Endothelial cell of umbilical vein (primary cell): ENCODE measurements at regions not wholly inside any gene's neighbourhood (a gene's known extent, or its start where the extent isn't known, plus 50 kb on each side); places are given as distances from the start of the nearest gene placed in this dataset.

Source experiments
- BruUV-seq: library from RNA; stranded (reverse); fragments of 400-500 nt; replicated peaks from 2 replicates; lab custom pipeline; 2021; lab: Mats Ljungman, UMichigan
- CTCF ChIA-PET: fragments of 300-600, 350-600 bp; sonication (Branson Sonifier 250); formaldehyde crosslinking; loops from one replicate; lab custom pipeline; 2021; ENCODE audit warnings: antibody characterized with exemption, inconsistent platforms; lab: Charles Lee
- POLR2A ChIA-PET: fragments of 300-600, 350-600 bp; sonication (Branson Sonifier 250); formaldehyde crosslinking; loops from one replicate; lab custom pipeline; 2021; ENCODE audit warnings: antibody characterized with exemption, inconsistent platforms; lab: Charles Lee
- DNase-seq: peaks from one replicate; pipeline ENCODE4 v3.0.0-alpha.2; 2011; ENCODE audit warnings: low read depth, low spot score
- FAIRE-seq: peaks from 2 replicates; lab custom pipeline; 2011; peaks lifted over from hg19 to GRCh38; lab: Jason Lieb, UNC
- H2AFZ ChIP-seq: 2 replicates; pipeline ENCODE4 v1.6.0; 2012; ENCODE audit warnings: low read depth, low read length, control low read depth, inconsistent platforms
- H3K27ac ChIP-seq: 2 replicates; pipeline ENCODE4 v1.5.1; 2011; ENCODE audit warnings: low read depth, mild to moderate bottlenecking, control low read depth, low read length, moderate library complexity; ENCODE audit not compliant: insufficient read depth
- H3K27me3 ChIP-seq, 2 experiments: 2 replicates each; pipeline versions ENCODE4 v1.6.0 to v1.6.1; 2011; ENCODE audit warnings: low read length in 2 of 2, mixed read lengths in 1 of 2; ENCODE audit not compliant: control insufficient read depth in 2 of 2, insufficient read depth in 2 of 2
- H3K36me3 ChIP-seq, 2 experiments: 2 replicates in 1 of 2; 3 replicates in 1 of 2; pipeline ENCODE4 v1.5.1; 2011; ENCODE audit warnings: low read length in 2 of 2, mild to moderate bottlenecking in 1 of 2, moderate library complexity in 1 of 2; ENCODE audit not compliant: control insufficient read depth in 2 of 2, insufficient read depth in 2 of 2; ENCODE audit errors: extremely low read depth in 1 of 2
- H3K4me1 ChIP-seq: 3 replicates; pipeline ENCODE4 v1.5.1; 2011; ENCODE audit warnings: mild to moderate bottlenecking, low read length; ENCODE audit not compliant: control insufficient read depth, insufficient read depth; ENCODE audit errors: extremely low read depth
- H3K4me2 ChIP-seq: 2 replicates; pipeline ENCODE4 v1.6.1; 2011; ENCODE audit warnings: low read length, control low read depth, mixed read lengths; ENCODE audit not compliant: insufficient read depth
- H3K4me3 ChIP-seq, 3 experiments: fragments of 200-600 bp in 1 of 3; sonication (generic), shearing (Covaris generic) in 1 of 3; replicated peaks in 1 of 3; 2 replicates each; pipeline ENCODE4 v1.5.1; 2011 to 2016; ENCODE audit warnings: control low read depth in 3 of 3, low read length in 3 of 3, mild to moderate bottlenecking in 2 of 3, inconsistent platforms in 1 of 3, low read depth in 1 of 3, moderate library complexity in 1 of 3; ENCODE audit not compliant: insufficient read depth in 1 of 3
- H3K79me2 ChIP-seq: 2 replicates; pipeline ENCODE4 v1.6.0; 2012; ENCODE audit warnings: low read length, inconsistent platforms; ENCODE audit not compliant: control insufficient read depth, insufficient read depth
- H3K9ac ChIP-seq: replicated peaks from 2 replicates; pipeline ENCODE3; 2011; ENCODE audit warnings: low read length, control low read depth; ENCODE audit not compliant: insufficient read depth; ENCODE audit errors: extremely low read depth
- H3K9me1 ChIP-seq: replicated peaks from 3 replicates; pipeline ENCODE4 v1.6.0; 2011; ENCODE audit warnings: mild to moderate bottlenecking, low read length; ENCODE audit not compliant: control insufficient read depth, insufficient read depth; ENCODE audit errors: extremely low read depth
- H3K9me3 ChIP-seq: replicated peaks from 2 replicates; pipeline ENCODE4 v1.5.1; 2012; ENCODE audit warnings: low read length, inconsistent platforms; ENCODE audit not compliant: control insufficient read depth, insufficient read depth
- H4K20me1 ChIP-seq: replicated peaks from 2 replicates; pipeline ENCODE3; 2011; ENCODE audit warnings: mild to moderate bottlenecking, low read length; ENCODE audit not compliant: control insufficient read depth, insufficient read depth; ENCODE audit errors: extremely low read depth
- FOS ChIP-seq: IDR thresholded peaks from 2 replicates; pipeline ENCODE4 v1.6.1; 2011; ENCODE audit warnings: mild to moderate bottlenecking, low read length, moderate library complexity, borderline replicate concordance; ENCODE audit not compliant: insufficient read depth
- MYC ChIP-seq: IDR thresholded peaks from one replicate; pipeline ENCODE4 v1.6.1; 2011; ENCODE audit warnings: mild to moderate bottlenecking, low read depth, low read length
- POLR2A ChIP-seq: IDR thresholded peaks from 2 replicates; pipeline ENCODE4 v1.6.1; 2012; ENCODE audit warnings: low read depth, mild to moderate bottlenecking, control low read depth, low read length
- dilution Hi-C: fragments of 300-500 bp; cut with MboI; formaldehyde crosslinking; loops from one replicate; pipeline ENCODE4 v1.15.0; 2019; ENCODE audit warnings: low sequenced_read_pairs; ENCODE audit not compliant: extremely low pct_ligation_motif_present
- intact Hi-C: fragments of 100-400 bp; cut with micrococcal nuclease; formaldehyde crosslinking; loops from one replicate; pipeline ENCODE4 v1.10.0; 2022

GRCh38 chr13:48780713-48781341, 127.1 kb downstream of the CYSLTR2 start:
- Histone ChIP-seq H3K27ac (no peak overlapping the region), H3K36me3 (no peaks in the 10 kb centered on the region), H3K9me3 (no peaks in the 10 kb centered on the region), H3K79me2 (no peaks in the 10 kb centered on the region), H3K27me3 (peaks cover 2 to 3% of the 10 kb centered on the region in 2 experiments), H3K9ac (no peak overlapping the region), H2AFZ (no peak overlapping the region), H3K9me1 (no peaks in the 10 kb centered on the region), H3K4me3 (no peak overlapping the region), H4K20me1 (no peaks in the 10 kb centered on the region), H3K4me2 (no peak overlapping the region), H3K4me1 (no peaks in the 10 kb centered on the region)
- BruUV-seq: no TSS peak
- ChIA-PET POLR2A (no interaction called here), CTCF (interaction anchor here (3.2 kb wide), 1 partner anchor 12 kb away, joined by 13 read pairs; no protein-coding TSS in a partner anchor)
- dilution Hi-C loops (no loop called here), intact Hi-C loops (loop anchor here (1.0 kb wide), 1 partner anchor 26 kb away; no protein-coding TSS in a partner anchor)
- TF ChIP-seq FOS (no peak), POLR2A (no peak)
- FAIRE-seq: peak; percentile 73
- no peak for DNase-seq

- Histone ChIP-seq H3K27ac (no peak overlapping the region), H3K9ac (no peak overlapping the region), H4K20me1 (no peaks in the 10 kb centered on the region), H3K36me3 (no peaks in the 10 kb centered on the region), H2AFZ (no peak overlapping the region), H3K4me2 (no peak overlapping the region), H3K27me3 (peaks cover 2 to 6% of the 10 kb centered on the region in 2 experiments), H3K4me1 (no peaks in the 10 kb centered on the region), H3K4me3 (no peak overlapping the region), H3K79me2 (no peaks in the 10 kb centered on the region), H3K9me3 (no peaks in the 10 kb centered on the region), H3K9me1 (no peaks in the 10 kb centered on the region)
- FAIRE-seq (no peak), DNase-seq (no peak)
- dilution Hi-C loops (no loop called here), intact Hi-C loops (no loop called here)
- CTCF ChIA-PET: interaction anchor here (1.3 to 3.2 kb wide), 3 partner anchors 11 to 15 kb away, joined by 3 to 13 read pairs (median 4); no protein-coding TSS in a partner anchor
- POLR2A ChIA-PET: no interaction called here
- no peak for TF ChIP-seq MYC
- no peak for TF ChIP-seq FOS
- no TSS peak for BruUV-seq
Measured at GRCh38 chr13:48782429-48782840, 128.7 kb downstream of the CYSLTR2 start.
